Esophagus muscularis mucosa (tissue), 4 donors: ENCODE measurements at regions not wholly inside any gene's neighbourhood (a gene's known extent, or its start where the extent isn't known, plus 50 kb on each side); places are given as distances from the start of the nearest gene placed in this dataset.

Experiments used
- DNase-seq: peaks from one replicate; pipeline ENCODE4 v3.0.0-alpha.2; 2017; ENCODE audit errors: extremely low spot score
- H3K27ac ChIP-seq, 4 donors: fragments of 200-600 bp; sonication (generic); replicated peaks in 1 of 4; 1 replicate in 3 of 4; 2 replicates in 1 of 4; pipeline ENCODE4 v1.5.1; 2016 to 2019; ENCODE audit warnings: mild to moderate bottlenecking in 1 of 4
- H3K27me3 ChIP-seq, 4 donors: fragments of 200-600 bp; sonication (generic); one replicate each; pipeline versions ENCODE4 v1.5.1 to v1.6.0; 2016 to 2019
- H3K36me3 ChIP-seq, 4 donors: fragments of 200-600 bp; sonication (generic); one replicate each; pipeline ENCODE4 v1.5.1; 2016 to 2019
- H3K4me1 ChIP-seq, 4 donors: fragments of 200-600 bp; sonication (generic); one replicate each; pipeline ENCODE4 v1.5.1; 2016 to 2019
- H3K4me3 ChIP-seq, 4 donors: fragments of 200-600 bp; sonication (generic); 1 replicate in 2 of 4; 2 replicates in 2 of 4; pipeline ENCODE4 v1.5.1; 2016 to 2019; ENCODE audit warnings: mild to moderate bottlenecking in 4 of 4, moderate library complexity in 1 of 4
- H3K9me3 ChIP-seq, 4 donors: fragments of 200-600 bp; sonication (generic); 1 replicate in 3 of 4; 2 replicates in 1 of 4; pipeline ENCODE4 v1.5.1; 2016 to 2019
- EP300 ChIP-seq: sonication (generic); formaldehyde crosslinking; IDR thresholded peaks from one replicate; pipeline ENCODE4 v1.6.1; 2017; ENCODE audit warnings: antibody characterized with exemption
- POLR2A ChIP-seq: fragments of 450-650 bp; IDR thresholded peaks from one replicate; pipeline ENCODE4 v1.6.1; 2017; ENCODE audit warnings: antibody characterized with exemption, moderate library complexity, mild to moderate bottlenecking, low read depth
- POLR2AphosphoS5 ChIP-seq, 2 donors: sonication (generic); formaldehyde crosslinking; IDR thresholded peaks; one replicate each; pipeline ENCODE4 v1.6.1; 2017; ENCODE audit warnings: antibody characterized with exemption in 2 of 2
- WGBS: methylation state at CpG from one replicate; pipeline ENCODE4 v1.1.5; 2018; 5-methylcytosine and 5-hydroxymethylcytosine counted together
- intact Hi-C: fragments of 100-400 bp; cut with DNase I; formaldehyde crosslinking; loops from one replicate; pipeline ENCODE4 v1.15.1; 2023
- TF ChIP-seq, protein P1 (sequence below), 3 experiments: fragments of 200-600 bp in 2 of 3; fragments of 450-650 bp in 1 of 3; sonication (generic) in 2 of 3; IDR thresholded peaks; one replicate each; pipeline ENCODE4 v1.5.1; 2017 to 2019; ENCODE audit warnings: antibody characterized with exemption in 3 of 3, mild to moderate bottlenecking in 2 of 3, moderate library complexity in 1 of 3

DNA sequence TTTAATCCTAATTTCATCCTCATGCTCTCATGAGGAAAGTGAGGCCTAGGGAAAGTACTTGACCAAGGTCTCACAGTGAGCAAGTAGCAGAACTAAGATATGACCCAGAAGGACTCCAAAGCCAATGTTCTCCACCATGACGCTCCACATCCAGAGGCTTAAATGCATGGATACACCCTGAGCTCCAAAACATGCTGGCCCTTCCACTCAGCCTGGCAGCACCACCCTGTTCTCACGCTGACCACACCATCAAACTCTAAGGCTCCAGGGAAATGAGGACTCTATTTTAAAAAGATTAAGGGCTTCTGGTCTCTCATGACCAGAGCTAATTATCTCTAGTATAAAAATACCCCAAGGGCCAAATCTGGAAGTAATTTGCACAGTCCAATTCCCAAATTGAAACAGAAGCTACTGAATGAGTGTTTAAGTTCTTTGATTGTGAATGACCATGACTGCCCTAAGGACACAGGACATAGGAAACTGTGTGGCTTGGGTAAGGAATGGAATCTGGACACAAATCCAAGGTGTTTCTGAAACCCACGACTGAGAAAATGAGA, 71.1 kb upstream of the ABLIM1 start:
- WGBS, result 82% methylated on average over 3 of the region's 3 CpGs
- Histone ChIP-seq H3K27ac (no peak overlapping the region), H3K9me3 (no peaks in the 10 kb centered on the region), H3K4me3 (no peak overlapping the region), H3K27me3 (no peaks in the 10 kb centered on the region), H3K36me3 (no peaks in the 10 kb centered on the region), H3K4me1 (peaks cover 0 to 26% (median 0%) of the 10 kb centered on the region in 4 donors)
- no peak for TF ChIP-seq POLR2A
- no peak for TF ChIP-seq EP300
- TF ChIP-seq, protein P1, sequence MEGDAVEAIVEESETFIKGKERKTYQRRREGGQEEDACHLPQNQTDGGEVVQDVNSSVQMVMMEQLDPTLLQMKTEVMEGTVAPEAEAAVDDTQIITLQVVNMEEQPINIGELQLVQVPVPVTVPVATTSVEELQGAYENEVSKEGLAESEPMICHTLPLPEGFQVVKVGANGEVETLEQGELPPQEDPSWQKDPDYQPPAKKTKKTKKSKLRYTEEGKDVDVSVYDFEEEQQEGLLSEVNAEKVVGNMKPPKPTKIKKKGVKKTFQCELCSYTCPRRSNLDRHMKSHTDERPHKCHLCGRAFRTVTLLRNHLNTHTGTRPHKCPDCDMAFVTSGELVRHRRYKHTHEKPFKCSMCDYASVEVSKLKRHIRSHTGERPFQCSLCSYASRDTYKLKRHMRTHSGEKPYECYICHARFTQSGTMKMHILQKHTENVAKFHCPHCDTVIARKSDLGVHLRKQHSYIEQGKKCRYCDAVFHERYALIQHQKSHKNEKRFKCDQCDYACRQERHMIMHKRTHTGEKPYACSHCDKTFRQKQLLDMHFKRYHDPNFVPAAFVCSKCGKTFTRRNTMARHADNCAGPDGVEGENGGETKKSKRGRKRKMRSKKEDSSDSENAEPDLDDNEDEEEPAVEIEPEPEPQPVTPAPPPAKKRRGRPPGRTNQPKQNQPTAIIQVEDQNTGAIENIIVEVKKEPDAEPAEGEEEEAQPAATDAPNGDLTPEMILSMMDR (IDR thresholded peaks at IDR 0.05), result no peak
- no peak for TF ChIP-seq POLR2AphosphoS5 (IDR thresholded peaks at IDR 0.05)
- intact Hi-C loops, result no loop called here
- DNase-seq, result no peak

GRCh38 chr10:114730291-114730690, 72.2 kb upstream of the ABLIM1 start:
- H3K9me3 ChIP-seq, result no peaks in the 10 kb centered on the region
- no peaks in the 10 kb centered on the region for H3K36me3 ChIP-seq
- DNase-seq, result no peak
- no peak overlapping the region for H3K4me3 ChIP-seq
- TF ChIP-seq EP300 (no peak), POLR2A (no peak), POLR2AphosphoS5 (IDR thresholded peaks at IDR 0.05) (no peak)
- TF ChIP-seq, protein P1 (IDR thresholded peaks at IDR 0.05), result no peak
- H3K27ac ChIP-seq, result no peak overlapping the region
- no peaks in the 10 kb centered on the region for H3K27me3 ChIP-seq
- H3K4me1 ChIP-seq, result peaks cover 0 to 25% (median 0%) of the 10 kb centered on the region in 4 donors
- 93% methylated on average over 6 of the region's 6 CpGs for WGBS
- intact Hi-C loops, result no loop called here

DNA sequence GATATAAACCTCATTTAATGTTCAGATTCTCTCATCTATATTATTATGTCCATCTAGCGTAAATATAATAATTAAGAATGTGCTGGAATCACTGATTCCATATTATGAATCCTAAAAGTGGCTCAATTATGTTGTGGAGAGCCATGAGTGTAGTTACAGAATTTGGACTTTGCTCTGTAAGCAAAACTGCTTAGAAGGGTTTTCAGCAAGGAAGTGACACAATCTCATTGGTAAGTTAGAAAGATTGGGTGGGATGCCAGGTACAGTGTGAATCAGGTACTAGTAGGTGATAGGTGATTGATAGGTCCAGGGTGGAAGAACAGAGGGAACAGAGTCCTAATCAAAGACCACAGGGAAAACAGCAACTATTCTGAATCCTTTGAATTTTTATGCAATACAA, 74.9 kb upstream of the ABLIM1 start:
- intact Hi-C loops, result no loop called here
- Histone ChIP-seq H3K27me3 (no peaks in the 10 kb centered on the region), H3K9me3 (no peaks in the 10 kb centered on the region), H3K4me3 (no peak overlapping the region), H3K36me3 (no peaks in the 10 kb centered on the region), H3K27ac (no peak overlapping the region), H3K4me1 (peaks cover 0 to 18% (median 0%) of the 10 kb centered on the region in 4 donors)
- TF ChIP-seq EP300 (no peak), POLR2AphosphoS5 (IDR thresholded peaks at IDR 0.05) (no peak), POLR2A (no peak)
- TF ChIP-seq, protein P1 (IDR thresholded peaks at IDR 0.05), result no peak
- 92% methylated on average over 1 of the region's 1 CpG for WGBS
- DNase-seq, result no peak

DNA sequence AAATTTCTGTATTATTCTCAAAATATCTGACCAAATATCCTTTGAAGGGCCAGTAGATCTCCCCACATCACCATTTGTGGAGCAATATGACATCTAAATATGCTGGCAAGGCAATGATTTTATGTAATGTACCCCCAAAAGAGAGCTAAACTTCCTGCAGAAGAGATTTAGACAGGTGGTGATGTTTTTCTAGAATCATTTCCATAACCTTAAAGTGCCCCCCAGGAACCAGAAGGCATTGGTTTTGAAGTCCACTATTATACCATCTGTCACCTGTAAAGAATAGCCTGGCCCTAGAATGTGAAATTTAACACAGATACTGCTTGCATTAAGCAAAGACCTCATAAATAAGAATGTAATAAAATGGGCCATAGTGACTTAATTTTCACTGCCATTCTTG, 77.9 kb upstream of the ABLIM1 start:
- DNase-seq, result no peak
- intact Hi-C loops, result no loop called here
- H3K36me3 ChIP-seq, result no peaks in the 10 kb centered on the region
- no peak for TF ChIP-seq POLR2A
- TF ChIP-seq, protein P1 (IDR thresholded peaks at IDR 0.05), result no peak
- no peak overlapping the region for H3K4me3 ChIP-seq
- H3K27me3 ChIP-seq, result no peaks in the 10 kb centered on the region
- peaks cover 0 to 11% (median 0%) of the 10 kb centered on the region in 4 donors for H3K4me1 ChIP-seq
- no peaks in the 10 kb centered on the region for H3K9me3 ChIP-seq
- no peak overlapping the region for H3K27ac ChIP-seq

- DNase-seq, result no peak
- intact Hi-C loops, result no loop called here
- no peak for TF ChIP-seq POLR2AphosphoS5 (IDR thresholded peaks at IDR 0.05)
- peaks cover 0 to 12% (median 0%) of the 10 kb centered on the region in 4 donors for H3K4me1 ChIP-seq
- no peaks in the 10 kb centered on the region for H3K9me3 ChIP-seq
- H3K36me3 ChIP-seq, result no peaks in the 10 kb centered on the region
- H3K4me3 ChIP-seq, result no peak overlapping the region
- 87% methylated on average over 6 of the region's 6 CpGs for whole genome bisulfite sequencing
- no peak overlapping the region for H3K27ac ChIP-seq
- H3K27me3 ChIP-seq, result peaks cover 0 to 1% (median 0%) of the 10 kb centered on the region in 4 donors
These were observed 77.9 kb upstream of the FHIP2A start for GRCh38 chr10:114743521-114744231.
